Hippocampal formation (tissue), 2 donors: ENCODE measurements at regions not wholly inside any gene's neighbourhood (a gene's known extent, or its start where the extent isn't known, plus 50 kb on each side); places are given as distances from the start of the nearest gene placed in this dataset.

Experiments
- DNase-seq, 2 donors: peaks; one replicate each; lab custom pipeline; 2025; lab: John Stamatoyannopoulos, UW

DNA sequence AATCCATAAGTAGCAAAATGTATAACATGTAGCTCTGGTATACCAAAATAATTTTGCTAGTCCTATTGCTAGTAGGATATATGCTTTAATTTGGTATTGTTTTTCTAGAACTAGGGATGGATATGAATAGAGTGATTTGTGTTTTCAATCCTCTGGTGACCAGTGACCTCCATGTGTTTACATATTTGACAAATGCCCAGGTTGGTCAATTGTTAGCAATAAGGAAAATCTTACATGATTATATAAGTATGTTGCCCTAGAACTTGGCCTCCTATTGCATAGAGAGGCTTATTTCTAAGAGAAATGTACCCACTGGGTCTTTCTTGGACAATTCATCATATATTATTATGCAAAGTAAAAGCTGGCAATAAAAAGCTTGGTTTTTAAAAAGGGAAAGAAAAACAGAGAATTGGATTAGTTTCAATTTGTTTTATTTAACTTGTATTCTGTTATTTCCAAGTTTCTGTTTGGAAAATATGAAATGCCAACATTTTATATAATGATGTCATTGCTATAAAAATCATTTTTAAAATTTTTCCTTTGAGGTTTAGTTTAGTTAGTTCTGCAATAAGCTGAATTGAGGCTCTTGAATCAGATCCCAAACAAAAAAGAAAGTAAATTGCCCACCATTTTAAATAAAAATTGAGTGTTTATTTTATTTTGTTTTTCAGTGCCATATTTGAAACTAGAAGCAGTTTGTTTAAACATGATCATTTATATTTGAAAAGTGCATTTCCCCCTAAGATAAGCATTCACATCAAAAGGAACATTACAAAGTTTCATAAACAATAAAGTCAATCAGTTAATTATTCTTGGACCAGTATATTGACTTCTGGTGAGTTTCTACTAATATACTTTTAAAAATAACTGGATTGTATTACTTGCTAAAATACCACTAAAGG, 210.9 kb downstream of the ZC3H11B start:
- DNase-seq: no peak

GRCh38 chr1:219399446-219399845, 213.5 kb downstream of the ZC3H11B start:
- no peak for DNase-seq

DNA sequence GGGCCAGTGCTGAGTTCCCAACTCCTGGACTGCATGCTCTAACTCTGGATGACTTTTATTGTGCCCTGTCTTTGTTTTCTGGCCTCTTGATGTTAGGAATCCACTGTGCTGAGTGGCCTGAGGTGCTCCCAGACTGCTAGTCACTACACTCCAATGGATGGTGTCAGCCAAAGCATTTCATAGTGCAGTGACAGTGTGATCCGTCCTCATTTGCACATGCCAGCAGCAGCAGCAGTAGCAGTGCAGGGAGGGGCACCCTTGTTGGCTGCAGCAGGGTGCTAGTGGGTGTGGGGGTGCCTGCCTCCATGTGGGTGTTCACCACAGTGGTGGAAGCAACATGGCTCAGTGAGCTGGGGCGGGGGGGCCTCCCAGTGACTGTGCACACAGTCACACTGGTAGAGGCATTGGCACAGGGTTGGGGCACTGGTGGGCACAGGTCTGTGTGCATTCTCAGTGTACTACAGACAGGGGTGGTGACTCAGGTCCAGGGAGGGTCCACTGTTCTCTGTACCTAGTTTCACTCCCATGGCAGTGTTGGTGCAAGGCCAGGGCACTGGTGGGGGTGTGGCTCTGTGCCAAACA, 214.0 kb downstream of the ZC3H11B start:
- no peak for DNase-seq

DNA sequence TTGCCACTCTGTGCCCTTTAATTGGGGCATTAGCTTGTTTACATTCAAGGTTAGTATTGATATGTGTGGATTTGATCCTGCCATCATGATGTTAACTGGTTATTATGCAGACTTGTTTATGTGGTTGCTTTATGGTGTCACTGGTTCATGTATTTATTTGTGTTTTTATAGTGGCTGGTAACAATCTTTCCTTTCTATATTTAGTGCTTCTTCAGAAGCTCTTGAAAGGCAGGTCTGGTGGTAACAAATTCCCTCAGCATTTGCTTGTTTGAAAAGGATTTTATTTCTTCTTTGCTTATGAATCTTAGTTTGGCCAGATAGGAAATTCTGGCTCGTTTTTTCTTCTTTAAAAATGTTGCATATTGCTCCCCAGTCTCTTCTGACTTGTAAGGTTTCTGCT, 215.4 kb downstream of the ZC3H11B start:
- no peak for DNase-seq

GRCh38 chr1:219391297-219391696, 217.6 kb downstream of the LYPLAL1 start:
- DNase-seq: no peak

DNA sequence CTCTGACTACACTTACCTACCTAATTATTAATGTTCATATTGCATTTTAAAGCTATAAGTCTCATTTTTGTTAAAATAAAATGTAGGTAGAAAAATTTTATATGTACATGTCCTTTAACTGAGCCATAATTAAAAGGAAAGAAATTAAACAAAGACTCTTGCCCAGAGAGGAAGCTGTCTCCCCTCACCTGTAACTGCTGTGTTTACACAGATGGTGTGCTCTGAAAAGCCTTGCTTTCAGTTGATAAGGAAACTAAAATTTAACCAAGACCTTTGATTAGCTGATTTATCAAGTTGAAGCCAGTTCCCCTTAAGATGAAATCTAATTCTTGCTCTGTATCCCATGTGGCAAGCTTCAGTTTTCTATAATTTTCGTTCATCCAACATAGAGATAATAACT, 213.5 kb downstream of the LYPLAL1 start:
- DNase-seq: no peak

GRCh38 chr1:219385787-219386427, 212.2 kb downstream of the LYPLAL1 start:
- DNase-seq: peak; percentile 4 to 6

DNA sequence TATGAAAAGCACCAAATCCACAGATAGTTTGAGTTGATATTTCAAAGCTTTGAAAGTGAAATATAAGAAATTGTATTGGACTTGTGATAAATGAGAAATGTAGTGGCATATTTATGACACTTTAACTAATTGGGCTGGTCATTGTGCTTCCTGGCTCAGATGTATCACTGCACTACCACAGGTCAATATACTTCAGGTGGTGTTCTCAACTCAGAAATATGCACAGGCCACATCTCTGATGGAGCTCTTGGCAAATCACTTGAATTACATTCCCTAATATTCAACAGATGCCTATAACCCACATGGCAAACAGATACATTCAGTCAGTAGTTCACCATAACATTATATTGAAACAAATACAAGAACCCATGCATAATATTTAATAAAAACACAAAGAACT, 209.6 kb downstream of the LYPLAL1 start:
- DNase-seq: no peak

DNA sequence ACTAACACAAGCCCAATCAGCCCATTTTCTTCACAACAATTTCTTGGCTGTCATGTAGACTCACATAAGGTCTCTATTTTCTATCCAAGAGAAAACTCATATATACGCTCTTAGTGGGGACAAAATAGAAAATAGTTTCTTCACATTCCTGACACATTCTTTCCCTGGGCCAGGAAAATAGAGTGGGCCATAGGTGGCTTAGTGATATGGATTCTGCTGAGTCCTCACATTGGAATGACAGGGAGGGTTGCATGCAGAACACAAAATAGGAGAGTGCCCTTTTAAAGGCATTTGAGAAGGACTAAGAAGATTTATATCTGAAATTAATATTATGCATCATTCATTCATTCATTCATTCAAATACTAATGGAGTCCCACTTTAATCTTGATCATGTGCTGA, 207.7 kb downstream of the LYPLAL1 start:
- DNase-seq: no peak

- no peak for DNase-seq
These were observed 206.8 kb downstream of the LYPLAL1 start for GRCh38 chr1:219380463-219380862.

DNA sequence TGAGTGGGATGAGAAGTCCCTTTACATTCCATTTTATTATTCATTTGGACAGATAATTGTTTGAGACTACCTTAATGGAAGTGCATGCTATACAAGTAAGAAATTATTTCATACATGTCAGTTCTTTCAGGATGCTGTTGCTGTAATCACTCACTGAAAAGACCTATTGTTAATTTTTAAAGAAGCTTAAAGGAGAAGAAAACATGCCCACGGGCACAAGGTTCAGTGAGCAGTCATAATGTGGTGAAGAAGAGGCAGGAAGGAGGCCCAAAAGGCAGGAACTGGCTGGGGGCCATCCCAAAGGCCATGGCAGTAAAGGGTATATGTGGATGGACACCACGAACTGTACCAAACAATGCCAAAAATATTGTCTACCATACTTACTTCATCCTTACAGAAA, 206.0 kb downstream of the LYPLAL1 start:
- no peak for DNase-seq

DNA sequence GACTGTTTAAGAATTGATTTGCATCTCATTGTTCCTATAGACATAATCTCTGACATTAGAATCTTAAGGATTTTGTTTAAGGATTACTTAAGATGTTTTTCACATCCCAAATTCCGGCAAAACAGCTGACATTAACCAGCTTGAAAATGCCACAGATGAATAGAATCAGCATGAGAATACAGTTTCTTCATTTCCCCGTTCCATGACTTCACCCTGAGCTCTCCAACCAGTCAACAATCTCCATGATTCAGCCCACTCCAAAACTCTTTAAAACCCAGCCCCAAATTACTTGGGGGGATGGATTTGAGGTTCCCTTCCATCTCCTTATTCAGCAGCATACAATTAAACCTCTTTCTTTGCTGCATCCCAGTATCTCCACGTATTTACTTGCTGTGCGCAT, 201.0 kb downstream of the LYPLAL1 start:
- no peak for DNase-seq

- no peak for DNase-seq
These were observed 200.4 kb downstream of the LYPLAL1 start for GRCh38 chr1:219374046-219374566.

DNA sequence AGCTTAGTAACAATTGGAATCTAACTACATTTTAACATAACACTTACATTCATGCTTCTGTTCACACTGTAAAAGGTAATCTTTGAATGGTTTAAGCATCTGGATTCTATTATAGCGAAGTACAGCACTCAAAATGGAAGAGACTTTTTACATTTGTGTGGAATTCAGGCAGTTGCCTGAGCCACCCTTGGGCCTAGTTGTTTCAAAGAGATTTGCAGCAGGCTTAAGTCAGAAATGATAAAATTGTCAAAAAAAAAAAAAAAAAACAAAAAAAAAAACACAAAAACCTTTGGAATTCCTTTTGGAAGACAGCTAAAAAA, 199.9 kb downstream of the LYPLAL1 start:
- no peak for DNase-seq

DNA sequence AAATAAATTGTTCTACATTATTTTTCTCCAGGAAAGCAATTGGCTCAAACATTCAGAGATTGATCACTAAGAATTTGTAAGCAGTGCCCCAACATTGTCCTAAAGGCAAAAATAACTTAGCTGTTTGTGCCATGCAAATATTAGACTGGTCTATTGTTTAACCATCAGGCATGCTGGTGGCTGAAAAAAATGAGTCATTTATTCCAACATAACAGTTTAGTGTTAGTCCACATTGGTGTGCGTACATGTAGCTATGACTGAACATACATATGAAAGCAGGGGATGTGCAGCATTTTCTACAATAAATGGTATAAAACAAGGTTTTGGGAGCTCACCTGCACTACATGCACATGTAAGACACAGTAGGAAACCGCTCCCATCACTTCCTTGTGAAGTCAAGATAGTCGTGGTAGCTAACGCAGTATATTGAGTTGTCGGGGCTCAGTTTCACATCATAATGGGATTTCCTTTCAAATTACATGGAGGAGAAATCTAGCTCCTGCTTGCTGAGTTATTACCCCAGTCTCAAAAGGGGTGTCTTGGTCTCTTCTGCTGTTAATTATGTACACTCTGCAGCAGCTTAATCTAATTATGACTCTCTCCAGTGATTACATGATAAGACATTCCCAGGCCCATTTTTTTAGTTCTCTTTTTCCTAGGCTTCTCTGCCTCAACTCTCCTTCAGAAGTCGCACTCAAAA, 199.4 kb downstream of the LYPLAL1 start:
- no peak for DNase-seq

DNA sequence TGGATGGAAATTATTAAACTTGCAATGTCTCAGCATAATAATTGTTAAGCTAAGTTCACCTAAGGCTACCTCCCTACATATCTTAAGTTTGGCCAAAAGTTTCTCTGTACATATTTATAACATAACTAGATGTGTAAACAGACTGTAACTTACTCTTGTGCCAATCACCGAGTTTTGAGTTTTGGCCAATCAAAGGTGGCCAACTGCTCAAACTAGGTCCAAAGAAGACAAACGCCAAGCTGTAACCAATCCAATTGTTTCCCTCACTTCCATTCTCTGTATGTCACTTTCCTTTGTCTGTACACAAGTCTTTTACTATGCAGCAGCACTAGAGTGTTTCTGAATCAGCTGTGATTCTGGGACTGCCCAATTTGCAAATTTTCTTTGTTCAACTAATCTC, 197.8 kb downstream of the LYPLAL1 start:
- no peak for DNase-seq

- no peak for DNase-seq
These were observed 193.8 kb downstream of the LYPLAL1 start for GRCh38 chr1:219367496-219367895.

DNA sequence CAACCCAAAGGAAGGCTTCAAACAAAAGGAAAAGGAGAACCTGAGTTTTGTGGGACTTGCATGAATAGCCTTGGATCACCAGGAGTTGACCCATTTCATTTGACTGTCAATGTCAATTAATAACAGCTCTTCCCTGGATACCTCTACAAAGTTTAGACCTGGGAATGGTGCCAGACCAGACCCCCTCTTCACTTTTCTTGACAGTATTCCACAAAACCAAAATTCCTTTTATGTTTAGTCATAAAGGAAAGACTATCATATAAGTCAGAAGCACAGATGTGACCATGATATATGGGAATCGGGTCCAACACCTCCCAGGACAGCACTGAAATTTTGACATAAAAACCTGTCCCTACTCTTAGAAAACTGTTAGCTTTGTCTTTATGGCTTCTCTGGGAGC, 191.8 kb downstream of the LYPLAL1 start:
- no peak for DNase-seq

GRCh38 chr1:219362702-219363101, 189.0 kb downstream of the LYPLAL1 start:
- DNase-seq: no peak

- DNase-seq: no peak
These were observed 185.4 kb downstream of the LYPLAL1 start for GRCh38 chr1:219359126-219359525.

- no peak for DNase-seq
These were observed 184.4 kb downstream of the LYPLAL1 start for GRCh38 chr1:219358080-219358479.

- DNase-seq: no peak
These were observed 181.3 kb downstream of the LYPLAL1 start for GRCh38 chr1:219354962-219355361.
